ENCODE measurements at regions not wholly inside any gene's neighbourhood (a gene's known extent, or its start where the extent isn't known, plus 50 kb on each side); places are given as distances from the start of the nearest gene placed in this dataset.

DNA sequence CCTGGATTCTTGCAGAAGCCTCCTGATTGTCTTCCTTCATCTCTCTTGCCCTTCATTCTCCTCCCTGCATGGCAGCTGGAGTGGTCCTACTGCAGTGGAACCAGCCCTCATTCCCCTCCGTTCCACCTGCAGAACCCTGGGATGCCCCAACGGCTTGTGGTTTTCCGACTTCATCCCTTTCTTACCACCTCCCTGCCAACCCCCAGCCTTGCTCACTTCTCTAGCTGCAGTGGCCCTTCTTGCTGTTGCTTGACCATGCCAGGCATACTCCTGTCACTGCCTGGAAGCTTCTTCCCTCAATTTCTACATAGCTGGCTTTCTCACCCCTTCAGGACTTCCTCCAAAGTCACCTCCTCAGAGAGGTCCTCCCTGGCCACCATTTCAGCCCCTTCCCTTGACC is 123.3 kb downstream of the BEGAIN start:
- no peak for DNase-seq (ENCODE audit: extremely low read depth, low read depth)

DNA sequence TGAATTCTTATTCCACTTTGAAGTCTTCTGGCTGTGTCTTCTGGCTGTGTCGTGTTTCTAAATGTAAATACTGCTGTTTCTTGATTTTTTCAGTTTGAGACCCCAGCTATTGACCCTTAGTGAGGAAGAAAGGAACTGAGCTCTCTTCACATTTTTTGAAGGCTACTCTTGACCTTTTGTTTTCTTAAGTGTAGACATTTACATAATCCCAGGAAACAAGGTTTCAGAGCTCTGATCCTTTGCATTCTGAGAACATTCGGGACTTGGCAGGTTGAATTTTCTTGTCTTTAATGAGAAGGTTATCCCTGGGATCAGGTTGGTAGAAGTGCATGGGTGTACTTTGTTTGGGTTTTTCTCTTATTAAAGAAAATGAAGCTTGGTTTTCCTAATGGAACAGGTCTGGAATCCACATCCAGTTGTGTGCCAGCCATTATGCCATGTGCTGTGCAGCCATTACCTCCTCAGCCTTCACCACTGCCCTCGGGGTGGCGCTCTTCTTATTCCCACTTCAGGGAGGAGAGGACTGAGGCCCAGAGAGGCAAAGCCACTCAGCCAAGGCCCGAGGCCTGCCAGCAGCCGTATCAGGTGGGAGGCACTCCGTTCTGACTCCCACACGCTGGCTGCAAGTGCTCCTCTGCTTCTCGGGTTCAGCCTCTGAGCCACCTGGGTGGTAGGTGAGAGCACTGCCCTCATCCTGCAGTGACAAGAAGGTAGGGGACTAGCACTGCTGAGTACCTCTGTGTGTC is 120.9 kb downstream of the BEGAIN start:
- DNase-seq (ENCODE audit: extremely low read depth, low read depth) = no peak

DNA sequence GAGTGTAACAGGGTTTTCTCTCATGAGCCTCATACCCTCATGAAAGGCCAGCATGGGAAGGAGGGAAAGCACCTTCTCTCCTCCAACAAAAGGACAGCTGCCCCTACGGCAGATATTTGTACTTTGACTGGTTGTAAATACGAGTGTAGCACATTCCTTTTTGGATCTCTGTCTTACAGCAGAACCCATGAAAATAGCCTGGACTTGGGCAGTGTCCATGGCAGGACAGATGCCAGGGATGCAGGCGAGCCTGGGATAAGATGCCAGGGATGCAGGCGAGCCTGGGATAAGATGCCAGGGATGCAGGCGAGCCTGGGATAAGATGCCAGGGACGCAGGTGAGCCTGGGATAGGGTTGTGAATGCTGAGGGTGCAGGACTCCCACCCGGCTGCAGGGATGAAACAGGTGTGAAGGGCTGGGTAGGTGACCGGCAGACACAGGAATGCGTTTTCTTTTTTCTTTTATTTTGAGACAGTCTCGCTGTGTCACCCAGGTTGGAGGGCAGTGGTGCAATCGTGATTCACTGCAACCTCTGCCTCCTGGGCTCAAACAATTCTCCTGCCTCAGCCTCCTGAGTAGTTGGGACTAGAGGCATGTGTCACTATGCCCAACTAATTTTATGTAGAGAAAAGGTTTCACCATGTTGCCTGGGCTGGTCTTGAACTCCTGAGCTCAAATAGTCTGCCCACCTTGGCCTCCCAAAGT is 120.0 kb downstream of the BEGAIN start:
- DNase-seq (ENCODE audit: extremely low read depth, low read depth) = no peak

DNA sequence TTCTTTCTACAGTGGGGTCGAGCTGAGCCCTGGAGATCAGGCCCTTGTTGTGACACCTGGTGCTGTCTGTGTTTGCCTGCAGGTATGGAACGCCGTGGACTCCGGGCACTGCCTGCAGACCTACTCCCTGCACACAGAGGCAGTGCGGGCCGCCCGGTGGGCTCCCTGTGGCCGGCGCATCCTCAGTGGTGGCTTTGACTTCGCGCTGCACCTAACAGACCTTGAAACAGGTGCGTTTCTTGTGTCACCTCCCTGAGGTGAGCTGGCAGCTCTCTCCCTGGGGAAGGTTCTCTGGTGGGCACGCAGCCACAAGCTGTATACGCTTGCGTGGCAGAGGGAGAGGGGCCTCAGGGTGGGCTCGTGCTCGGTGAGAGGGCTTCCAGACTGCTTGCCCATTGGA is 119.3 kb downstream of the BEGAIN start:
- DNase-seq (ENCODE audit: extremely low read depth, low read depth) = no peak

DNA sequence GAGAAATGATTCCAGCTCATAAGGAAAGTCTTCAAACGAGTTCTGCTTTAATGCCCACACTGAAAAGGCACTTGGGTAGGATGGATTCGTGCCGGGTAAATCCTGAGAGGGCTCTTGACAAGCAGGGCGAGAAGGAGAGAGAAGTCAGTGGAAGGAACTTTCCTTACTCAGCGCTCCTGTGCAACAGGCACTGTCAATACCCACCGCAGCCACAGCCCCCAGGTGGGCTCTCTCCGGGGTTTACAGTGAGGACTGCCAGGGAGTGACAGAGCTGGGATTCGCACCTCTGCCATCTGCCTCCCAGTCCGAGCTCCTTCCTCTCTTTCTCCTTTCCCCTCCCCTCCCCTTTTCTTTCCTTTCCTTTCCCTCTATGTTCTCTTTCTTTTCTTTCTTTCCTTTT is 118.7 kb downstream of the BEGAIN start:
- DNase-seq (ENCODE audit: extremely low read depth, low read depth) = no peak

DNA sequence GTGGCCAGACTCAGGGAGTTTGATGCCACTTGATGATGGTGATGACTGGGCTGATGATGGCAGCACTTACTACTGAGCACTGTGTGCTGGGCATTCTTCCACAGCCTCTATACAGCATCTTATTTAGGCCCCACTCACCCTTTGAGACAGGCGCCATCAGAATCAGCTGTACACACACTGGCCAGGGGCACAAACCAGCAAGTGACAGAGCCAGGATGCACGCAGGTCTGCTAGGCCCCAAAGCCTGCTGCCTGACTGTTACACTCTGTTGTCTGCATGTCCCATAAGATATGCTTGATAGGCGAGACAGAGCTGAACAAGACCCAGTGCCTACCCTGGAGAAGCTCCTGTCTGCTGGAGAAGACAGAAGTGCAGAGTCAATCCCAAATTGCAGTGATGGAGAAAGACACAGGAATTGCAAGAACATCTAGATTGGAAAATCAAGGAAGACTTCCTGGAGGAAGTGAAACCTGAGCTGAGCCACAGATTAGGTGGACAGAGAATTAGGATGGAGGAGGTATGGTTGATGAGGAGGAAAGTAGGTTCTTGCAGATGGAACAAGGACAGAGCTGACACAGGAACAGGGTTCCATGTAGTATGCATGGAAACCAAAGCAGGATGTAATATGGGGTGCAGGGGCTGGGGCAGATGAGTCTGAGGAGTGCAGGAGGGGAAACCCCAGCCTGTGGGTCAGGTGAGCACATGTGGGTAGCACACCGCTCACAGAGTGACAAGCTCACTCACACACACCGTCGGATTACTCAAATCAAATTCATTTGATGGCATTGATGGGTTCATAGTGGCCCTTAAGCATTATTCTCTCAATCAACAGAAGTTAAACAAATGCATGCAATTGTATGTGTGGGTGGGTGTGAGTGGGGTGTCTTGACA is 117.3 kb downstream of the BEGAIN start:
- DNase-seq (ENCODE audit: extremely low read depth, low read depth) = no peak

DNA sequence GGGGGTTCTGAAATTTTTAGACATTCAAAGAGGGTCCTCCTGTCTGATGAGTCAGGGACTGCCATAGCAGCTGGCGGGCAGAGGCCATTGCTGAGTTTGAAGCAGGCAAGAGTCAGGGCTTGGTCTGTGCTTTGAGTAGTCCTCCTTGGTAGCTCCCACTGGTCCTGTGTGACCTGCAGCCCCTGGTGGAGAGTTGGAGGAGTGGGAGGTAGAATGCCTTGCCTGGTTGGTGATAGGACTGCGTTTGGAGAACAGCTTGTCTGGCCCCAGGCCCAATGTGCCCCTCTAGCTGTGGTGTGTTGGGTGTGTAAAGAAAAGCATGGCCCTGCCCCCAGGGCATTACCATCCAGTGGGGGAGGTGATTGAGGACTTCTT is 116.7 kb downstream of the BEGAIN start:
- no peak for DNase-seq (ENCODE audit: extremely low read depth, low read depth)

DNA sequence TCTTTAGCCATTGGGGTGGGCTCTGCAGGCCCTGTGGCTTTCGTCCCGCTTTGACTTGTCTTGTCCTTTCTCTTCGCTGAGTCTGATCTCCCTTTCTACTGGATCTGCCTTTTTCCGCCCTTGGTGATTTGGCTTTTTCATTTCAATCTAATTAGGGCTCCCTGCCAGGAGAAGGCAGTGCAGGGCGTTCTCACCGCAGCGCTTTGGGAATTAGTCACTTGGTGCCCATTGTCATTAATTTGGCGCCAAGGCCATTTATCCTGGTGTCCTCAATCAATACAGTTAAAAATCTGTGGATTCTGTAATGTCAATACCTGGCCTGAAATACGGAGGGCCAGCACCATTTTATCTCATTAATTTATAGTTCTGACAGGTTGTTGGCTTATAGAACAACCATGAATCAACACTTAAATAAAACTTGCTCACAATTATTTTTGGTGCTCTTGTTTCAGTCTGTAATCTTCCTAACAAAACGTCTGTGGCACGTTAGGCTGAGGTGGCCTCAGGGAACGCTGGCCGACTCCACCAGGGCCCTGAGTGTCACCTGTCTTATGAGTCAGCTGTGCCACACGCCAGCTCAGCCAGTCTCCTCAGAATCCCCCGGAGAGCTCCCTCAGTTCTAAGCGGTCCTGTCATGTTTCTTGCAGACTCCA is 115.7 kb downstream of the BEGAIN start:
- DNase-seq (ENCODE audit: extremely low read depth, low read depth) = no peak

DNA sequence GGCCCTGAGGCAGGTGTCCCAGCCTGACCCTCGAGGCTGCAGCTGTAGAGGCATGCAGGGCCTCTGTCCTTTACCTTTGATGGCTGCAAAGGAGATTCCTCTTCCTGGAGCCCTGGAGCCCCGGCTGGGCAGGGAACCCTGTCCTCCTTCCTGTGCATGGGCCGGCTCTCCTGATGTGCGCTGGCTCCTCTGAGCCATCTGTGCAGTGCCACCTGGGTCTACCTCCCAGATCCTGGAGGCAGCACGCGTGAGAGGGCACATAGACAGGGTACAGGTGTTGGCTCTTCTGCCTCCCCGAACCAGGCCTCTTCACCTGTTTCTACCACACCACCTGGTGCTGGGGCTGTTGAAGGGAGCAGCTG is 115.1 kb downstream of the BEGAIN start:
- no peak for DNase-seq (ENCODE audit: extremely low read depth, low read depth)

DNA sequence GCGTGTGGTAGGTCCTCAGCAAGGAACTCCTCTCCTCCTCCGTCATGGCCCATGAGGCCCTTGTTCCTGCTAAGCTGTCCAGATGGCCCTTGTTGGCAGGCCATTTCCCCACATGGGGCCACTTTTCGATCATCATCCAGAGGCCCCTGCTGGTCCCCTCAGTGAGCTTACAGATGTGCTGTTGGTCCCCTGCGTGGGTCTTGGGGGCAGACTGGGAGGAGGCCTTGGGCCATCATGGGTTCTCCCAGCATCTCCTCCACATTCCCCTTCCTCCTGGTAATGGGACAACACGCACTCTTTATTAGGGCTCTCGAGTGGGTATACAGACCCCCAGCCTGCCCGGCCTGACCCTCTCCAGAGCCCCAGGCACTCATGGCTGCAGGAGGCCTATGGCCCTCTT is 114.7 kb downstream of the BEGAIN start:
- DNase-seq (ENCODE audit: extremely low read depth, low read depth) = no peak

DNA sequence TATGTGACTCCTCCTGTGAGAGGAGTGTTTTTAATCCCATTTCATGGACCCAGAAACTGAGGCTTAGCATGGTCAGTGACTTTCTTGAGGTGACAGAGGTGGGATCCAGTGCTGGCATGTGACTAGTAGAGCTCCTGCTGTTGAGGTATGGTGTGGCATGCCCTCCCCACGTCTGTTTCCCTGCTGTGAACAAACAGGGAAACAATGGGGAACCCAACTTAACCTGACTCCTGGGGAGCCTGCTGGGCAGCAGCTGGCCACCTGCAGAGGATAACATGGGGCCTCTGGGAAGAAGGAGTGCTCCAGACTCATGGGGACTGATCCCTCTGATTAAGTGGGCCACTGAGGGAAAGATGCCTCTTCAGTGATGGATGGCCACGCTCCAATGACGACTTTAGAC is 114.0 kb downstream of the BEGAIN start:
- DNase-seq (ENCODE audit: extremely low read depth, low read depth) = no peak

DNA sequence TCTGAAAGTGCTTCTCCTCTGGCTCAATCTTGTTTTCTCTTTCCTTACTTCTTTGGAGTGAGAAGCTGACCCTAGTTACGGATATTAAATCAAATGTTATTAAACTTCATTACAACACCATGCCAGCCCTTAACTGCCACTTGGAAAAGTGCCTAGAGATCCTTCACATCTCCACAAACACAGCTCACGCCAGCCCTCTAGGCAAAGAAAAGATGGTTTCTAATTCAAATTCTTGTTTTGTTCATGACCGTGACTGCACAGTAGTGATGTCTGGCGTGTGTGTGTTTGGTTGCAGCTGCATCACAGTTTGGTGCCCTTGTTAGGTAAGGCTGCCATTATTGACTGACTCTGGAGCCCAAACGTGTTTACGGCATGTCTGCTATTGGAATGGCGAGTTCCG is 113.0 kb downstream of the BEGAIN start:
- DNase-seq (ENCODE audit: extremely low read depth, low read depth) = no peak

DNA sequence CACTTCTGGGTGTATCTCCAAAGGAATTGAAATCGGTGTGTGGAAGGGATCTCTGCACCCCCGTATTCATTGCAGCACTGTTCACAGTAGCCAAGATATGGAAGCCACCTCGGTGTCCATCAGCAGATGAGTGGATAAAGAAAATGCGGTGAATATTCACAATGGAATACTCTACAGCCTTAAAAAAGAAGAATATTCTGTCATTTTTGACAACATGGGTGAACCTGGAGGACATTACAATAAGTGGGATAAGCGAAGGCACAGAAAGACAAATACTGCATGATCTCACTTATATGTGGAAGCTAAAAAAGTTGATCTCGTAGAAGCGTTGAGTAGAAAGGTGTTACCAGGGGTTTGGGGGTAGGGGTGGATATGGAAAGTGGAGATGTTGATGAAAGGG is 111.9 kb downstream of the BEGAIN start:
- no peak for DNase-seq (ENCODE audit: extremely low read depth, low read depth)

DNA sequence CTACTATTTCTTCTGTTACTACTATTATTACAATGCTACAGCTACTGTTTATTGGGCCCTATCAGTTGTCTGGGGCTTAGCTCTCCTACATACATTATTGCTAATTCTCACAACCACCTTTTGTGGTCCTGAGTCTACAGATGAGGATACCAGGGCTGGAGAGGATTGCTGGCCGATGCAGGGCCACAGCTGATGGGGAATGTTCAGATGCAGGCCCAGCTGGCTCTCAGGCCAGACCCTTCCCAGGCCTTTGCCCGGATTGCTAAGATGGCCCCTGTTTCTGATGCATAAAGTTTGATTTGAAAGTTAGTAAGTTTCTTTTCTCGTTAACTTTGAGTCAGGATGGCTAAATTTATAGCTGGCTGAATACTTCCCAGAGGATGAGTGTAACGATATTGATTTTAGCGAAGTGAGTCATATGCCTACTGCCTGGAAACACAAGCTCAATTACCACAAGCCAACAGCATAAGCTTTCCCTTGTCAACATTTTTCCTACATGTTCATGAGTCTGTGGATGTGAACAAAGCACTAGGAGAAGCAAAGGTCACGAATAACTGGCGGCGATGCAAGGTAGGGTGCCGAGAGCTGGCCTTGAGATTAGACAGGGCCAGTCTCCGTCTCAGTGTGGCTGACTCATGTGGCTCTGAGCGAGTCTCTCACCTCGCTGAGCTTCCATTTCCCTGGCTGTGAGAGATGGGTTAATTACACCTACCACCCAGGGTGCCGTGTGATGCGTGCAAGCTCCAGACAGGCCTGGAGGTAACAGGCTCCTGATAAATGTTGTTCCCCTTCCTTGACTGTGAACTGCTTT is 111.0 kb downstream of the BEGAIN start:
- DNase-seq (ENCODE audit: extremely low read depth, low read depth) = peak; percentile 47

DNA sequence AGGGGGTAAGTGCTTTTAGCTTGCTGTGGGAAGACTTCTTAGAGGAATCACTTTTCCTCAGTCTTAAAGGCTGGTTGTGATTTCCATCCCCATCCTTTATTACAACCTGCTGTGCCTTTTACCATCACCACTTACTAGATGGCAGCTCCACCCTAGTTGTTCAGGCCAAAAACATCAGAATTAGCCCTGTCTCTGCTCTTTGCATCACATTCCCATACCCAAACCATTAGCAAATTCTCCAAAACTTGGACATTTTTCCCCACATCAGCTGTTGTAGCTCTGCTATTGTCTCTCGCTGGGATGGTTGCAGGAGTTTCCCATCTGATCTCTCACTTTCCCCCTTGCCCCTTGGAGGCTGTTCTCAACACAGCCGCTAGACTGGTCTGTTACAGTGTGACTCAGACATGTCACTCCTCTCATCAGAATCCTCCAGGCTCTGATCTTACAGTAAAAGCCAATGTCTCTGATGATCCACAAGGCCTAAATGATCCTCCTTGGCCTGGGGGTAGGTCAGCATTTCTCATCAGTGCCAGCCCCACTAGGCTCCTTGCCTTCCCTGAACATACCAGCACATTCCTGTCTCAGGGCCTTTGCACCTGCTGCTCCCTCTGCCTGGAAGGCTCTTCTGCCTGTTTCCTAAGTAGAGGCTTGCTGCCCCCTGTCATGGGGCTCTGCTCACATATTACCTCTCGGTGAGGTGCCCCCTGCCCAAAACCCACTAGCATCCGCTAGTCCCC is 102.5 kb downstream of the BEGAIN start:
- DNase-seq (ENCODE audit: extremely low read depth, low read depth) = no peak

DNA sequence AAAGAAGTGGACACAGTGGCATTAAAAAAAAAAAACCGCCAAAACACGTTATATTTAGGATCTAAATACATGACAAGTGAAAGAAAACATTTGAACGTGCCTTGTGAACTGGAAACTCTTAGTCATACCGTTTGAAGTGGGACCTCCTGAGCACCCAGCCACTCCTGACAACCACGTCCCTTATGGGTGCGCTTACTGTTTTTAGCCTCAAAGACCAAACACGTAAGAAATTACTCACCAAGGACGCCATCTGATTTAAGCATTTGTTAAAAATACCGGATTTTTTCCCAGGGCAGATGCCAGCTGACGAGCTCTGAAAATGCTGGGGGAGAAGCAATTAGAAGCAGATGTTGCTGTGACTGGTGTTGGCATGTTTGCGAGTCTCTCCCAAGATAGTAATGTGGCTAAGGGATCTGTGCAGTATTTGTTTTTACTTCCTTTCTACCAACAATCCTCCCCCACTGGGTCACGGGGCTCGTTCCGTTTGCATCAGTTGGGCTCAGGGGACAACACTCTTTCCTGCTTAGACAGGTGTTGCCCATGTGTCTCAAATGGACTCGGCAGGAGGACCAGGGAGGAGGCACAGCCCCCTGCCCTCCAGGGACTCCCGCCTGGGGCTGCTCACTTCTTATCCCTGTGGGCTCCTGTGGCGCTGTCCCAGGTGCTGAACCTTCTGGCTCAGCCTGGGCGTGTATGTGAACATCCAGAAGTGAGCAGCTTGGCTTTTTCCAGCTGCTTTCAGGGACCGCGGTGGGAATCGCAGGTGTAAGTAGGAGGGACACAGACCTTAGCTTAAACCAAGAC is 101.0 kb downstream of the BEGAIN start:
- DNase-seq (ENCODE audit: extremely low read depth, low read depth) = peak; percentile 46

Data from NCI-H460 (cell line).